Cerebellar nuclear complex (tissue), 1 donor: ENCODE measurements at regions not wholly inside any gene's neighbourhood (a gene's known extent, or its start where the extent isn't known, plus 50 kb on each side); places are given as distances from the start of the nearest gene placed in this dataset.

Experiments
- DNase-seq, 2 experiments: peaks; one replicate each; lab custom pipeline; 2025; lab: John Stamatoyannopoulos, UW

DNA sequence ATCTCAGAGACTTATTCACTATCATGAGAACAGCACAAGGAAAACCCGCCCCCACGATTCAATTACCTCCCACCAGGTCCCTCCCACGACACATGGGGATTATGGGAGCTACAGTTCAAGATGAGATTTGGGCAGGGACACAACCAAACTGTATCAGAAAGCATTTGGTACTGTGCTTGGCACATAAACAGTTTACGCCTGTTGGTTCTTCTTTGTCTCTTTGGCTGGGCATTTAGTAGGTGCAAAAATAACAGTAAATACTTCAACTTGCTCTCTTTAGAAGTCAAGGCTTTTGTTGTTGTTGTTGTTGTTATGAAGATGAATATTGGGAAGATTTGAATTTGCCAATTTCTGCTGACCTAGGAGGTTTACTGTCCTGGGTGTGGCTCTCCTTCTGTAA lies 175.4 kb upstream of the IGSF21 start:
- DNase-seq, result no peak

DNA sequence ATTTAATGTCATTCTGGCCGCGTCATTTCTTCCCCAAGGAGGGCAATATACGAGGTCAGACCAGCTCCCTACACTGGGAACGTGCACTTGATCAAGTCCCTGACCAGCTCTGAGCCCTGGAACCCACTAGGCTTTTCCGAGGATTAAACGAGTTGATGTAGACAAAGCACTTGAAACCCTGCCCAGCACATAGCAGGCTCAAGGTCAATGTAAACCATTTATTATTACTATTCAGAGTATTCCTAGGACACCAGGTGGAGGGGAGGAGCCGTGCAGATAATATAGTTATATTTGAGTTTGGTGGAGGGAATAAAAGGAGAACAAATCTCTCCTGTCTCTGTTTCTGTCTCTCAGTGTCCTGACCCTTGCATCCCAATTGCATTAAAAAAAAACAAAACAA lies 174.1 kb upstream of the IGSF21 start:
- no peak for DNase-seq

DNA sequence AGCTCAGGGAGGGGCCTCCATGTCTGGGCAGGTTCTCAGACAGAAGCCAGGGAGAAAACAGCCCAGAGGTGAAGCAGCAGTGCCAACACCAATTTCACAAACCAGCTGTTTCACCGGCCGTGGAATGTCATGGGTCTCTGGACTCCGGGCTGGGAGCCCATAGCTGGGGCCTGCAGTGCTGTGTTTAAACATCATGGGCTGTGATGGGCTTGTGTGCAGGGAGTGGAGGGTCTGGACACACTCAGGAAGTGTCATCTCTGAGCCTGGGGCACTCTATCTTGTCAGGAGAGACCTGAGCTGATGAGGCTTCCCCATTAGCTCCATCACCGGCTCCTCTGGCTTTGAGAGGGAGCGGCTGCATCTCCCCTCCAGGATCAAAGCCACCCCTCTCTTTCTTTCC lies 173.6 kb upstream of the IGSF21 start:
- DNase-seq, result no peak

DNA sequence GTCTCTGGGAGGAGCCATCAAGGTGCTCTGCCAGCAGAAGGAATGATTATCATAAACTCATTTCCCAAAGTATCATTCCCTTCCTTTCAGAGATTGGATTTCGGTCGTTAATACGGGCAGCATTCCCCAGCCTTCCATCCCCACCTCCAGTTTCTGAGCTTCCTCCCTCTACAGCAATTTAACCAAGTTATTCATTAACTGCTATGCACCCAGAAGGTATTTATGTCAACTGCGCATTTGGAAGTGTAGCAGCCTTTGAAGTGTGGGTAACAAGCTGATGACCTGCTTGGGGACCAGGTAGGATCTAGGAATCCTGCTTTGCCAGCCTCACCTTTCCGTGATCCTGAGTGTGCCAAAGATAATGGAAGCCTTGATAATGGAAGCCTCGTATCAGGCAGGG lies 172.4 kb upstream of the IGSF21 start:
- DNase-seq, result no peak

DNA sequence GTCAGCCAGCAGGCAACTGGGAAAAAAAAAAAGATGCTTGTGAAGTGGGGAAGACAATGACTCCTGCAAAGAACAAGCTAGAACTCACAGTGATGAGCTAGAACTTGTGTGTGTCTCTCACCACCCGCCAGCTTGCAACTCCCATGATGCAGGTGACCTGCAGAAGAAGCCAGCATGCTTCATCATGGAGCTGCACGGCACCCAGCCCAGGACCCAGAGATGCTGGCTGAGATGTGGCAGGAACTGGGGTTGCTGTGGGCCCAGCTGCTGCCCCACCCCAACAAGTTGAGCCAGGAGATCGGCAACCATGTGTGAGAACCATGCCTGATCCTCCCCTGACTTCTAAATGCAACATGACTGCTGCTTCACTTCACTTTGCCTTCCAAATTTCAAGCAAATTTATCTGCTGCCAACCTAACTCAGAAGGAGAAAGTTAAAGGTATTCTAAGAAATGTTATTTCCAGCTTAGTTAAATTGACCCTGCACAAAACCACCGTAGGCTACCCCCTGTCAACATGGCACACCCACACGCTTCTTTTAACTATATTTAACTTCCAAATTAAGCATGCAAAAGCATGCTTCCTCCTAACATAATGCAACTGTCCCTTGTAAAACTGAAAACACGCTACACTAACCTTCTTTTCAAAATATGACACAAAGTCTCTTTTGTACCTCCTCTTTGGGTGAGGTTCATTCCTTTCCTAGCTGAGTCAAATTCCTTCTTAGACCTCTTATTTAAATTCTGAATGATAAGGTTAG lies 166.0 kb upstream of the IGSF21 start:
- DNase-seq, result no peak

DNA sequence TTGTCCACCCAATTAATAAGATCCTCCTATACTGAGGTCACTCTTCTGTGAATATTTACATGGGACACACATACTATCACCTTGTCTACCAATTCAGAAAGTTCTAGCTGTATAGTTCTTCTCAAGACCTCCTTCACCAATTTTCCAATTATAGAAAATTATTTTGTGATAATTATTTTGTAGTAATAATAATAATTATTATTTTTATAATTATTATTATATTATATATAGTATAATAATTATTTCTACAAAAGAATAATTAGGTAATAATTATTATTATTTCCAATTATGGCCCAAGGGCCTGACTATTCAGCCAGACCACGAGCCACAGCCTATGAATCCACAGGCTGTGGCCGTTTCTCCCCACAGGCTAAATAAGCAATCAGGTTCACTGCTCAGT lies 164.1 kb upstream of the IGSF21 start:
- DNase-seq, result no peak

DNA sequence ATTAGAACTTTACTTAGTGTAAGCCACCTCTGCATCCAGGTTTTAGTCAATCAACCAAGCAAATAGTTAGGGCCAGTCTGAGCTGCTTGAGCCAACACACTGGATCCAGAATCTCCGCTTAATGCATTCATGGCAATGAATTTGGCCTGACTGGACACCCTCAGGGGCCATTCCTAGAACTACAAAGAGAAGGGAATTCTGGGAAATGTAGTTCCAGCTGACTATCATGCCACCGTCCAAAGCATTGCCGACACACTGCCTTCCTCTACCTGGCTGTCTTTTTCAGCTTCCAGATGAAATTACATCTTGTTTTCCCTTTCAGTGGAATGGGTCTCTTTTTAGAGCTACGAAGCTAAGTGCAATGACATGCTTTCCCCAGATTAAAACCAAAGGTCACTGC lies 163.0 kb upstream of the IGSF21 start:
- DNase-seq, result no peak

DNA sequence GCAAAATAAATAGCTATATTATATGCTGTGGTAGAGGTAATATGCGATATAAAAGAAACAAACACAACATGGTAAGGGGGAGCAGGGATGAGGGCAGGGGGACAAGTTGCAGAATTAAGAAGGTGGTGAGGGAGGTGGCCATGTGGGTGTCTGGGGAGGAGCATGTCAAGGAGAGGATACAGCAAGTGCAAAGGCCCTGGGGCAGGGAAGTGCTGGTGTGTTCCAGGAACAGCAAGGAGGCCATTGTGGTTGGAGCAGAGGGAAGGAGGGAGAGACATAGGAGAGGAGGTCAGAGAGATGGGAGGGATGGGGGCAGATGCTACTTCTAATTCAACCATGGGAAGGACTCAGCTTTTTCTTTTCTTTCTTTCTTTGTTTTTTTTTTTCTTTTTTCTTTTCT lies 161.2 kb upstream of the IGSF21 start:
- no peak for DNase-seq

DNA sequence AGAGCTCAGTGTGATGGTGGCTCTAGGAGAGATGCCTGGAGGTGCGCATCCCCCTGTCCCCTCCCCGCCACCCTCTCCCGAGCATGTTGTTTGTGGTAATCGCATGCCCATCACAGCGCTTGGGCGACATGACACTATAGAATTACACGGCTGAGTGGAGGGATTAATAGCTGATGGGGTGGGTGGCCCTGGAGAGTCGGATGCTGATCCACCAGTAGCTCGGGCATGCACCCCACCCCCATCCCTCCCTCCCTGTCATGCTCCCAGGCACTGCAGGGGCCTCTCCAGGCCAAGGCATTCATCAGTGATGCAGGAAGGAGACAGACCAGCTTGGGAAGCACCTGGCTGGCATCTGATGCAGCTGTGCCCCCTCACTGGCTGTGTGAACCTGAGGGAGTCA lies 159.0 kb upstream of the IGSF21 start:
- DNase-seq, result no peak

DNA sequence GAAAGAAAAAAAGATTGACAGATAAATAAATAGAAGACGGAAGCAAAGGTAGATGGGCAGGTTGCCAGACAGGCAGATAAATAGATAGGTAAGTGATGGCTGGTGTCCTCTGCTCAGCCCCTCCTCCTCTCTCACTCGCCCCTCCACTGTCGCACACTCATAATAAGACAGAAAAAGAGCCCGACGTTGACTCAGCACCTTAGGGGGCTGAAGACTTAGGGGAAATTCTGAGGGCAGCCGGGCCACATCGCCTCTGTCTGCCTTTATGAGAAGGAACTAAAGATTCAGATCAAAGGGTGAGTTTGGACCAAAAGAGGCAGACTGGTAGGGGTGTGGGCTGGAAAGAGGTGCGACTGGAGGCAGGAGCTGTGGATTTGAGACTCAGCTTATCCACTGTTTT lies 158.1 kb upstream of the IGSF21 start:
- no peak for DNase-seq

DNA sequence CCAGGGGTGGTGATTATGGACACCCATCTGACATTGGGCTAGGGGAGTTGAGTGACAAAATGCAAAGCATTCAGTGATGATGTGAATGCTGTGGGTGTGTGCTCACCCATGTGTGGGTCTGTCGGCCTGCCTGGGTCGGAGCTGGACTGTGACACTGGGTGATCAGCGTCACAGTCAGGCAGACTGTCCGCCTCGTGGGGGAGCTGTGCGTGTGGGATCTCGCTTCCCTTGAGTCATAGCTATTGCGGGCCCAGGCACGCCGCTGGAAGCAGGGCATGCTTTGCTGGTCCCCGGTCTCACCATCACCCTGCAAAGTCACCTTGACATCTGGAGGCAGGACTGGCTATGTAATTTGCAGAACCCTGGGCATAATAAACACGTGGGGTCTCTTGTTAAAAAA lies 156.9 kb upstream of the IGSF21 start:
- DNase-seq, result no peak

DNA sequence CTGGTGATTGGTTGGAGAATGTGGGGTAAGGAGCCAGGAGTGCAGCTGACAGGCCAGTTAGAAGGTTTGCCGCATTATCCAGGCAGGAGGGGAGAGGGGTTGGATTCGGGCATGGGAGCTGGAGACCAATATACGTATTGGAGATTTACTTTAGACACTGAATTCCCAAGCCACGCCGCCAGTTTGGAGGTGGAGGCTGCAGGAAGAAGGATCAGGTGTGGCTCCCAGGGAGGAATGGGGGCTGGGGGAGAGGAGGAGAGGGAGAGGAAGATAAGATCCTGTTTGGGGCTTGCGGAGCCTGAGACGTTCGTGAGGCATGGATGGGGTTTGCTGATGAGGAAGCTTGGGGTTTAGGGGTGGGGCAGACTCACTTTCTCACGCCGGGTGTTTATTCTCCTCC lies 155.1 kb upstream of the IGSF21 start:
- no peak for DNase-seq

DNA sequence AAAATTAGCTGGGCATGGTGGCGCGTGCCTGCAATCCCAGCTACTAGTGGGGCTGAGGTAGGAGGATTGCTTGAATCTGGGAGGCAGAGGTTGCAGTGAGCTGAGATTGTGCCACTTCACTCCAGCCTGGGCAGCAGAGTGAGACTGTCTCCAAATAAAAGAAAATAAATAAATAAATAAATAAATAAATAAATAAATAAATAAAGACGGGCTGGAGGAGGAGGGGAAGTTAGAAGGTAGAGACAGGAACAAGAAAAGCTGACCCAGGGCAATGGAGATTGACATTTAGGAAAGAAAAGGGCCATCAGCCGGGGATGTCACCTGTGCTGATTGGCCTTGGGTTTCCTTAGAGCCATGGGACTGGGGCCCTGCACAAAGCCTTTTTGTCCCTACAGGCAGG lies 153.7 kb upstream of the IGSF21 start:
- DNase-seq, result no peak

DNA sequence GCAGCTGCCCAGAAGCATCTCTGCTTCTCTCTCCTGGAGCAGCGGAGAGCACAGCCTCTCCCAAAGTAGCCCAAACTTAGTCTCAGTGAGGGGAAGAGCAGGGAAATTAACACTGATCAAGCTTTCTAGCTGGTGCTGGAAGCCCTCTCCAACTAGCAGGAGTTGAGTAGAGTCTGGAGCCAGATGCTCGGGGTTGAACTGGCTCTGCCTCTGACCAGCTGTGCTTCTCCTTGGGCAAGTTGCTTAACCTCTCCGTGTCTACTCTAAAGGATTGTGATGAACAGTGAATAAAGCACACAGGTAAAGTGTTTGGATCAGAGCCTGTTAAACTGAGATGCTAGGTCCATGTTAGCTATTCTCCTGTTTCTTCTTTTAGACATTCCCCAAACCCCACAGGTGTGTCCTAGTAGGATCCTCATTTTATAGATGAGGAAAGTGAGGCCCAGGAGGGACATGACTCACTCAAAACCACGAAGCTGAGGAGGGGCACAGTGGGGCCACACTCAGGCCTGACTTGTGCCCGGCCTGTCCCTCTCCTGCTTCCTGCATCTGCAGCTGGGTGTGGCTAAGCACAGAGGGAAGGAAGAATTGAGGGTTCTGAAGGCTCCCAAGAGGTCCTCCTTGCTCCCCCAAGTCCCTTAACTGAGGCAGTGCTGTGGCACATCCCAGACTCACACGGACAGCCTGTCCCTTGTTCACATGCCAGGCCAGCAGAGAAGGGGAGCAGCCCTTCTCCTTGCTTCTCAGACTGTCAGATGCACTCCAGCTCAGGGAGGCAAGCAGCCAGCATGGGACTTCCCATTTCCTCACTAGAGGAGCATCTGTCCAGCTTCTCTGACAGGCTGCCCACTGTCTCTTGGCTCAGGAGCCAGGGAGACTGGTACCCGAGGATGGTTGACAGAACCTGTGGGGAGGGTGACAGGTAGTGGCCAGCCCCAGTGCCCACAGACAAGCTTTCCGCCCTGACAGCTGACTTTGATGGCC lies 152.0 kb upstream of the IGSF21 start:
- DNase-seq, result no peak

DNA sequence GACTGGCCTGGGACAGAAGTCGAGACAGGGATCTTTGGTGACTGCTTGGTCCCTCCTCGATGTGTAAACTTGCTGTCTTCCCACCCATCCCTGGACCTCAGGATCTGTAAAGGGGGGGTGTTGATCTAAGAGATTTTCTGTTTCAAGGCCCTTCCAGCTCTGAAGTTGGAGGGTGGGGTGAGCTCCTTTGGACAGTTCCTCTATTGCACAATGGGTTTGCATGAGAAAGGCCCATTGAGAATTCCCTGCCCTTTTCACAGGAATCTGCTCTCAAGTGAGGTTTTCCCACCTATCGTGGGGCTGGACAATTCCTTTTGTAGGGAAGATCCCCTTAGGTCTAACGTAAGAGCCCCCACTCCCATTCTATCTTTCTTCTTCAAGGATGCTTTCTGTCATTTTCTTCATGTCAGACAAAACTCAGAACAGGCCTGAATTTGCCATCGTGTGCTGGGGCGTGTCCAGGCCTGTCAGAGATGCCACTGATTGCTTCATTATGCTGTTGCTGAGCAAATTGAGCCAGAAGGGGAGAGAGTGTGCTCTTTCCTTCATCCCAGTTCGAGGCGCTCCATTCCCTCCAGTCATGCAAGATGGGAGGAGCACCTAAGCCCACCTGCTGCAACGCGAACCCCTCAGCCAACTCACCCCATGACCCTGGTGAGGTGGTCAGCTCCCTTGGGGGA lies 149.9 kb upstream of the IGSF21 start:
- DNase-seq, result no peak

DNA sequence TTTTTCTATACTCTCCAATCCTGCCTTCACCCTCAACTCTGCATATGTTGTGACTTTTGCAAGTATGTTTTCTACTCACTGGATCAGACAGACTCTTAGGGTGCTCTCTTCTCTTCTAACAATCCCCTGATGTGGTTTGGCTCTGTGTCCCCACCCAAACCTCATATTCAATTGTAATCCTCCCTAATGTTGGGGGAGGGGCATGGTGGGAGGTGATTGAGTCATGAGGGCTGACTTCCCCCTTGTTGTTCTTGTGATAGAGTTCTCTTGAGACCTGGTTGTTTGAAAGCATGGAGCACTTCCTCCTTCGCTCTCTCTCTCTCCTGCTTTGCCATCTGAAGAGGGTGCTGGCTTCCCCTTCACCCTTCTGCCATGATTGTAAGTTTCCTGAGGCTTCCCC lies 148.9 kb upstream of the IGSF21 start:
- no peak for DNase-seq

DNA sequence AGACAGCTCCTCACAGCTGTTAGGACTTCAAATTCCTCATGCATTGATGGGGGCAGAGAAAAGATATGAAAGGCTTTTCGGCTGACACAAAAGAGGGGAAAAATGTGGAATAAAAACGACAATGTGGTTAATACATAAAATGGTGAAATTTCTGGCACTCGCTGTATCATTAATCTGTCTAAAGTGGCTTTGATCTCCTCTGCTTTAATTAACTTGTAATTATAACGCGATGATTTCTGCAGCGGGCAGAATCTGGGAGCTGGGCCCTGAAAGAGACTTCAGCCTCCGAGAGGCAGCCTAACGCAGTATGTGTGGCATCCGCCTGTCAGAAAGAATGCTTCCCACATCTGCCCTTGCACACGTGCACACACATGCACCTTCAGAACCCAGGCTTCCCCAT lies 144.1 kb upstream of the IGSF21 start:
- no peak for DNase-seq

DNA sequence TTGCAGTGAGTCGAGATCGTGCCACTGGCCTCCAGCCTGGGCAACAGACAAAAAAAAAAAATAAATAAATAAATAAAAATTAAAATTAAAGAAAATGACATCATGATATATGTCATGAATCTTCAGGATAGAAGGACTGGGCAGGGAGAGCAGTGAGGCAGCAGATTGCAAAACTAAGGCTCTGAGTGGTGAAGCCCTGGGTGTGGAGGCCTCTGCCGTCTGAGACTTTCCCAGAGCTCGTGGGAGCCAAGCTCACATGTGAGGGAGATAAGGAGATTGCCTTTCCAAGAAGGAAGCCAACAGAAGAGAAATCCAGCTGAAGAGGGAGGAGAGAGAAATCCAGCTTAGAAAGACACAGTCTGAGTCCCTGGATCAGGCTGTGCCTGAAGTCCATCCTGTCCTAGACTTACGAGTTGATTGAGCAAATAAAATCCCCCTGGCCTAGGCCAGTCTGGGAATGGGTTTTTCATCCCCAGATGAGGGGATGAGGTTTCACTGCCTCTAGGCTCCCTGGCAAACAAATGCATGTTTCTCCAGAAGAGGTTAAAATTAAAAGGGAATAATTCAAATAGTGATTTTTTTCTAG lies 142.0 kb upstream of the IGSF21 start:
- no peak for DNase-seq

DNA sequence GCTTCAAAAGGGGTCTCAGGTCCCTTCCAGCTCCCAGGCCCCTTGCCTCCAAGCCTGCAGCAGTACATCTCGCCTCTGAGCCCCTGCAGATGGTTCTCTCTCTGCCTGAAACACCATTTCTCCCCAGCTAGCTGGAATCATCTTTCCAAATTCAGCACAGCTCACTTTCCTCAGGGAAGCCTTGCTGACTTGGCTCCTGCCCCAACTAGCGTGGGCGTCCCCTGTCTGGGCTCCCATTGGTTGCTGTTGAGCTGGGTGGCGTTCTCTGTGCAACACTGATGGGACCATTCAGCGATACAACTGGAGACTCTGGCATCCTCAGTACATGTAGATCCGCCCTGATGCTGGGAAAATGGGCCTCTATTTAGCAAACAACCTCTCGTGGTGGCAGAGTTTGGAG lies 141.3 kb upstream of the IGSF21 start:
- DNase-seq, result no peak

DNA sequence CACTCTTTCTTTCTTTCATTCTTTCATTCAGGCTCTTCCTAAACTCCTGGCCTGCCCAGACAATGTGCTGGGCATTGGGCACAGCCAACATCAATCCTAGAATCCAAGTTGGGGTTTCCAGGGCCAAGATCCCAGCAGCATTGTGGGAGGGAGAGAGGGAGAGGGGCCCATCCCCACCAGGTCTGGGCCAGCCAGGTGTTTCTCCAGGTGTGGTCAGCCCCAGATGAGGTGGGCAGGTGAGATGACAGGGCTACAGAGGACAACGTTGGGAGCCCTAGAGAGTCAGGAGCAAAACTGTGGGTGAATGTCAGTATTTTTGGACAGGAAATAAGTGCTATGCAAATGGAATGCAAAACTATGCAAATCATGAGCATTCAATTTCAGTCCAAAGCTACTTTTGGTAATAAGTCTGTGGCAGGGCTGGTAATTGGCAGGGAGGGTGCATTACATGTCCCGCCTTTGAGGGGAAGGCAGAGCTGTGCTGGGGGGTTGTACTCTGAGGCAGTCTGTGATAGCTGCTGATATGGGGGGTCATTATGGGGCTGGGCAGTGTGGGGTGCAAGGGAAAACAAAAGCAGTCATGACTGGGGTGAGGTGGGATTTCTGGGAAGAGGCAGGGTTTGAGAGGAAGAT lies 139.9 kb upstream of the IGSF21 start:
- no peak for DNase-seq

DNA sequence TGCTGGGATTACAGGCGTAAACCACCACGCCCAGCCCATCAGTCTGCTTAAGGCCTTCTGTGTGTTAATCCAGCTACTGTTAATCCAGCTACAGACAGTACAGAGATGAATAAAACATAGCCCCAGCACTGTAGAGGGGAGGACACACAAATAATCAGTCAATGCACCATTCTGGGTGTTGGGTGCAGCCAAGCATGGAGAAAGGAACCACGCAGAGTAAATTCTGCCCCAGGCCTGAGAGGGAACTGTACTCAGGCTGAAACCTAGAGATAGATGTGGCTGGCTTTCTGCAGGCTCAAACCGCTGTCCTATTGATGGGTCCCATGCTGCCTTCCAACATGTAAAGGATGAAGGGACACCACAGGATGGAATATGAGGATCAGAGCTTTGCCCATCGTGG lies 136.8 kb upstream of the IGSF21 start:
- no peak for DNase-seq

DNA sequence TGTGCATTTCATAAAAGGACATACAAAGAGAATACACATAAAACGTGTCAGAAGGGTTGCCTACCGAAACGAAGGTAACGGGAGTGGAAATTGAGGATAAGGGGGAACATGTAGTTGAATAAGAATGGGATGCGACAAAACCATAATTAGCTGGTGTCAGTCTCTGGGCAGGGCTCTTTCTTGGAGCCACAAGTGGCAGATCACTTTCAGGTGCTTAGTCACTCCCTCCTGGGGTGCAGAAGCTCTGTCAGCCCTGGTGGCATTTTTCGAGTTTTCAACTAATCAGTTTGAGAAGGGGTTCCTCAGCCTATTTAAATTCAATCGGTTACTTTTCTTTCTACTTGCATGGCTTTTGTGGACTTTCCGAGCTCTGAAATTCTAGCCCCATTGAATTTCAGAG lies 133.9 kb upstream of the IGSF21 start:
- DNase-seq, result no peak
